ENCODE measurements at regions not wholly inside any gene's neighbourhood (a gene's known extent, or its start where the extent isn't known, plus 50 kb on each side); places are given as distances from the start of the nearest gene placed in this dataset.
"Not testable (repeated sequence)": the region's sequence is repeated elsewhere in the genome, so short reads cannot be mapped to it uniquely, and the experiment has no call there.

GRCh38 chr3:87740894-87741293, 317.9 kb downstream of the CGGBP1 start:
- TF ChIP-seq, protein P1, sequence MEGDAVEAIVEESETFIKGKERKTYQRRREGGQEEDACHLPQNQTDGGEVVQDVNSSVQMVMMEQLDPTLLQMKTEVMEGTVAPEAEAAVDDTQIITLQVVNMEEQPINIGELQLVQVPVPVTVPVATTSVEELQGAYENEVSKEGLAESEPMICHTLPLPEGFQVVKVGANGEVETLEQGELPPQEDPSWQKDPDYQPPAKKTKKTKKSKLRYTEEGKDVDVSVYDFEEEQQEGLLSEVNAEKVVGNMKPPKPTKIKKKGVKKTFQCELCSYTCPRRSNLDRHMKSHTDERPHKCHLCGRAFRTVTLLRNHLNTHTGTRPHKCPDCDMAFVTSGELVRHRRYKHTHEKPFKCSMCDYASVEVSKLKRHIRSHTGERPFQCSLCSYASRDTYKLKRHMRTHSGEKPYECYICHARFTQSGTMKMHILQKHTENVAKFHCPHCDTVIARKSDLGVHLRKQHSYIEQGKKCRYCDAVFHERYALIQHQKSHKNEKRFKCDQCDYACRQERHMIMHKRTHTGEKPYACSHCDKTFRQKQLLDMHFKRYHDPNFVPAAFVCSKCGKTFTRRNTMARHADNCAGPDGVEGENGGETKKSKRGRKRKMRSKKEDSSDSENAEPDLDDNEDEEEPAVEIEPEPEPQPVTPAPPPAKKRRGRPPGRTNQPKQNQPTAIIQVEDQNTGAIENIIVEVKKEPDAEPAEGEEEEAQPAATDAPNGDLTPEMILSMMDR (IDR thresholded peaks at IDR 0.05; ENCODE audit: low read length): not testable (repeated sequence)
- not testable (repeated sequence) for TF ChIP-seq EZH2phosphoT487 (IDR thresholded peaks at IDR 0.05; ENCODE audit: low read length)
